ENCODE measurements at regions not wholly inside any gene's neighbourhood (a gene's known extent, or its start where the extent isn't known, plus 50 kb on each side); places are given as distances from the start of the nearest gene placed in this dataset.

DNA sequence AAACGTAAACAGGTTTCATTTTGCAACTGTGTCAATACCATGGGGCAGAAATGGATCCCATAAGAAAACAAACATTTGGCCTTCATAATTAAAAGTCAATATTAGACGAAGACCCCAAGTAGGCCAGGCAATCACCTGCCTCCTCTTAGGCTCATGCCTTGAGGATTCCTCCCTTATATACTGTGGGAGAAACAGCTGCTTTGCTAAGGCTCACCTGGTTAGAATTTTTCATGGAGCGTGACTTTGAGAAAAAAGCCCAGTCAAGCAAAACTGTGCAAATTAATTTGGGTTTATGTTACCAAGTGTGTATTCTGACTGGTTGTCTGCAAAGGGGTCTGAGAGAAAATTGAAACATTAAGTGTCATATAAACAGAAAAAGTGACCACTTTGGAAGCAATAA, 605.3 kb upstream of the USP24 start:
- Histone ChIP-seq H3K36me3 (no peaks in the 10 kb centered on the region), H3K4me3 (no peak overlapping the region), H3K27ac (no peak overlapping the region), H3K4me1 (no peaks in the 10 kb centered on the region), H3K27me3 (no peaks in the 10 kb centered on the region), H3K9me3 (no peaks in the 10 kb centered on the region)
- DNase-seq: no peak
- 55 to 69% methylated on average over 2 to 3 of the region's 3 CpGs for WGBS, 2 donors (ENCODE audit: low coverage in 1 of 2)
- TF ChIP-seq, protein P1, sequence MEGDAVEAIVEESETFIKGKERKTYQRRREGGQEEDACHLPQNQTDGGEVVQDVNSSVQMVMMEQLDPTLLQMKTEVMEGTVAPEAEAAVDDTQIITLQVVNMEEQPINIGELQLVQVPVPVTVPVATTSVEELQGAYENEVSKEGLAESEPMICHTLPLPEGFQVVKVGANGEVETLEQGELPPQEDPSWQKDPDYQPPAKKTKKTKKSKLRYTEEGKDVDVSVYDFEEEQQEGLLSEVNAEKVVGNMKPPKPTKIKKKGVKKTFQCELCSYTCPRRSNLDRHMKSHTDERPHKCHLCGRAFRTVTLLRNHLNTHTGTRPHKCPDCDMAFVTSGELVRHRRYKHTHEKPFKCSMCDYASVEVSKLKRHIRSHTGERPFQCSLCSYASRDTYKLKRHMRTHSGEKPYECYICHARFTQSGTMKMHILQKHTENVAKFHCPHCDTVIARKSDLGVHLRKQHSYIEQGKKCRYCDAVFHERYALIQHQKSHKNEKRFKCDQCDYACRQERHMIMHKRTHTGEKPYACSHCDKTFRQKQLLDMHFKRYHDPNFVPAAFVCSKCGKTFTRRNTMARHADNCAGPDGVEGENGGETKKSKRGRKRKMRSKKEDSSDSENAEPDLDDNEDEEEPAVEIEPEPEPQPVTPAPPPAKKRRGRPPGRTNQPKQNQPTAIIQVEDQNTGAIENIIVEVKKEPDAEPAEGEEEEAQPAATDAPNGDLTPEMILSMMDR (IDR thresholded peaks at IDR 0.05): no peak
- TF ChIP-seq POLR2AphosphoS5 (IDR thresholded peaks at IDR 0.05) (no peak), POLR2A (IDR thresholded peaks at IDR 0.05) (no peak), EP300 (IDR thresholded peaks at IDR 0.05; ENCODE audit: low read depth) (no peak)
- intact Hi-C loops (cut with DNase I; ENCODE audit: low total_unique reads): no loop called here
- in situ Hi-C loops (cut with MboI; ENCODE audit: low pct_ligation_motif_present in 1 of 4, low pct_unique_long_range_greater_than_20kb in 1 of 4, low sequenced_read_pairs in 3 of 4): no loop called here

GRCh38 chr1:55819011-55819410, 603.8 kb upstream of the USP24 start:
- no peak overlapping the region for H3K4me3 ChIP-seq
- intact Hi-C loops (cut with DNase I; ENCODE audit: low total_unique reads): no loop called here
- in situ Hi-C loops (cut with MboI; ENCODE audit: low pct_ligation_motif_present in 1 of 4, low pct_unique_long_range_greater_than_20kb in 1 of 4, low sequenced_read_pairs in 3 of 4): no loop called here
- no peaks in the 10 kb centered on the region for H3K36me3 ChIP-seq
- H3K27ac ChIP-seq: no peak overlapping the region
- H3K27me3 ChIP-seq: no peaks in the 10 kb centered on the region
- no peaks in the 10 kb centered on the region for H3K9me3 ChIP-seq
- DNase-seq: no peak
- TF ChIP-seq, protein P1 (IDR thresholded peaks at IDR 0.05): no peak
- TF ChIP-seq EP300 (IDR thresholded peaks at IDR 0.05; ENCODE audit: low read depth) (no peak), POLR2A (IDR thresholded peaks at IDR 0.05) (no peak), POLR2AphosphoS5 (IDR thresholded peaks at IDR 0.05) (no peak)
- H3K4me1 ChIP-seq: no peaks in the 10 kb centered on the region

- peaks cover 0 to 3% (median 0%) of the 10 kb centered on the region in 4 donors for H3K4me1 ChIP-seq
- in situ Hi-C loops (cut with MboI; ENCODE audit: low pct_ligation_motif_present in 1 of 4, low pct_unique_long_range_greater_than_20kb in 1 of 4, low sequenced_read_pairs in 3 of 4): no loop called here
- H3K27ac ChIP-seq: no peak overlapping the region
- TF ChIP-seq POLR2A (IDR thresholded peaks at IDR 0.05) (no peak), POLR2AphosphoS5 (IDR thresholded peaks at IDR 0.05) (no peak), EP300 (IDR thresholded peaks at IDR 0.05; ENCODE audit: low read depth) (no peak)
- TF ChIP-seq, protein P1 (IDR thresholded peaks at IDR 0.05): no peak
- no peaks in the 10 kb centered on the region for H3K9me3 ChIP-seq
- H3K36me3 ChIP-seq: no peaks in the 10 kb centered on the region
- DNase-seq: no peak
- no peaks in the 10 kb centered on the region for H3K27me3 ChIP-seq
- H3K4me3 ChIP-seq: no peak overlapping the region
- intact Hi-C loops (cut with DNase I; ENCODE audit: low total_unique reads): no loop called here
- 72 to 76% methylated on average over 3 of the region's 3 CpGs for WGBS, 2 donors (ENCODE audit: low coverage in 1 of 2)
Measured at GRCh38 chr1:55816456-55817426, 601.6 kb upstream of the USP24 start.

DNA sequence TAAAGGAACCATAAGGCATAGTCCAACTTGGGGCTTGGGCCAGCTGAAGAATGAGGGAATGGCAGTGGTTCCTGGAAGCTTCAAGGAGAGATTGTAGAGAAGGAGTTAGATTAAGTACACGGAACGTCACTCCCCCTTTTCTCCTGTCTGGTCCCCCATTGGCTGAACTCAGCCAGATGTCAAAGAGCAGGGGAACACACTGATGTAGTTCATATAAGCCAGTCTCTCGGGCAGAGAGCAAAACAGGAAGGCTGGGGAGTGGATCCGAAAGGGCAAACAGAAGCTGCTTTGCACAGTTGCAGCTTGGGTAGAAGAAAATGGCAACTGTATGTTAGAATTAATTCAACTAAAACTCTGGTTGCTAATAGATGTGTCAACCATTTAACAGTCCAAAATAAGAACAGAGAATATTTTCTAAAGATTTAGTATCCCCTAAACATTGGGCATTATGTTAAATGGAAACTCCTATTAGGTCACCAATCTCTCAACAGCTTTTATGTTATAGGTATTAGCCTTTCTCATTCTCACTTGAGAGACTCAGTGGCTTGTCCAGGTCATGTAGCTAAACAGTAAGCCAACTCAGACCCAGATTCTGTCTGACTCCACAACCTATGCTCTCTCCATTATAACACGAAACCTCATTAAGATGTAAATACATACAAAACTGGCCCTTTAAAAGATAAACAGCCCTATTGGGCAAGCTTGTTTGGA, 600.7 kb upstream of the USP24 start:
- no peaks in the 10 kb centered on the region for H3K27me3 ChIP-seq
- TF ChIP-seq POLR2AphosphoS5 (IDR thresholded peaks at IDR 0.05): no peak
- TF ChIP-seq POLR2A (IDR thresholded peaks at IDR 0.05): no peak
- TF ChIP-seq, protein P1 (IDR thresholded peaks at IDR 0.05): no peak
- no peak for TF ChIP-seq EP300 (IDR thresholded peaks at IDR 0.05; ENCODE audit: low read depth)
- no peaks in the 10 kb centered on the region for H3K9me3 ChIP-seq
- intact Hi-C loops (cut with DNase I; ENCODE audit: low total_unique reads) (no loop called here), in situ Hi-C loops (cut with MboI; ENCODE audit: low pct_ligation_motif_present in 1 of 4, low pct_unique_long_range_greater_than_20kb in 1 of 4, low sequenced_read_pairs in 3 of 4) (no loop called here)
- H3K4me1 ChIP-seq: peaks cover 0 to 3% (median 0%) of the 10 kb centered on the region in 4 donors
- no peak overlapping the region for H3K4me3 ChIP-seq
- no peaks in the 10 kb centered on the region for H3K36me3 ChIP-seq
- no peak for DNase-seq
- WGBS, 2 donors (ENCODE audit: low coverage in 1 of 2): 71 to 82% methylated on average over 4 to 5 of the region's 5 CpGs
- no peak overlapping the region for H3K27ac ChIP-seq
